ENCODE measurements at regions not wholly inside any gene's neighbourhood (a gene's known extent, or its start where the extent isn't known, plus 50 kb on each side); places are given as distances from the start of the nearest gene placed in this dataset.
"Not testable (repeated sequence)": the region's sequence is repeated elsewhere in the genome, so short reads cannot be mapped to it uniquely, and the experiment has no call there.

DNA sequence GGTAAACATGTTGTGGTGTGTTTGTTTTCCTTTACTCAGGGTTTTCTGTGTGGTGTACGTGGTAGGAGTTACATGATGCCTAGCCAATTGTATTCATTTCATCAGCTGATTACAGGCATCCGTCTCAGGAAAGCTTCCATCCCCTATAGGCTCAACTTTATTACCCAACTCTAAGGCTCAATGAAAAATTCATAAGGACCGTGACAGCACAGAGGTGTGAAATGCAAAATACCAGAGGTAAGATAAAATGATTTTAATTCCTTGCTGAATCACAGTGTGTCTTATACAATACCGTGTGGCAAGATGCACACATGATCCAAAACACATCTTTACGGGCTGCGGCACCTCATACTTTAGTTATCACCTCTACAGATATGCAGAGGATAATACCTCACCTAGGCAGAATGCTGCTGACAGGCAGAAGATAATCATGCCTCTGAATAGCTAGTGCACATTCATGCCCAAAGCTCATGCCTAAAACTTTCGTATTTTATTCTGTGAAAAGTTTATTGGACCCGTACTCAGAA, 87.2 kb upstream of the DIO2 start (continued):
- TF ChIP-seq, protein P1, sequence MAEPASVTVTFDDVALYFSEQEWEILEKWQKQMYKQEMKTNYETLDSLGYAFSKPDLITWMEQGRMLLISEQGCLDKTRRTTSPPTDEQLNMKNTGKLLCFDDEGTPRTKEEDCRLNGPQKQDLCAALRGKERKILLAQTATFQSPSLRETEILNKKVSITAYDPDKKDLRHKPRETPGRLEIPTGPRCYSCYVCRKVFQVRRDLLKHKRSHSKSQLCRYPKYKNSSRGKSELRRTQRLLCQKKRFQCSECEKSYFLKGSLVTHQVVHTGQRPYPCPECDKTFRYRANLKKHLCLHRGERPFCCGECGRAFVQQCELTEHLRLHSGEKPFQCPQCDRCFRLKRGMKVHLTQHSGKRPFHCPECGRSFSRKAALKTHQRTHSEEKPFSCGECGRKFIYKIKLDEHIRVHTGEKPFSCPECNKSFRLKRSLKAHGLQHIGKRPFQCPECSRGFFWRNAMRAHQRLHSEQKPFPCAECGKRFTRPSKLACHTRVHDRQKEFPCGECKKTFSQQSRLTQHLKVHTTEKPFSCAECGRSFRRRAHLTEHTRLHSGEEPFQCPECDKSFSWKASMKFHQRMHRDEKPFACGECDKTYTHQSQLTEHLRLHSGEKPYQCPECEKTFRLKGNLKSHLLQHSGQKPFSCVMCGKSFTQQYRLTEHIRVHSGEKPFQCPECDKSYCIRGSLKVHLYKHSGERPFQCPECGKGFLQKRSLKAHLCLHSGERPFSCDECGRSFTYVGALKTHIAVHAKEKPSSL (CRISPR knock-in tag; conservative IDR thresholded peaks at IDR 0.05): no peak

DNA sequence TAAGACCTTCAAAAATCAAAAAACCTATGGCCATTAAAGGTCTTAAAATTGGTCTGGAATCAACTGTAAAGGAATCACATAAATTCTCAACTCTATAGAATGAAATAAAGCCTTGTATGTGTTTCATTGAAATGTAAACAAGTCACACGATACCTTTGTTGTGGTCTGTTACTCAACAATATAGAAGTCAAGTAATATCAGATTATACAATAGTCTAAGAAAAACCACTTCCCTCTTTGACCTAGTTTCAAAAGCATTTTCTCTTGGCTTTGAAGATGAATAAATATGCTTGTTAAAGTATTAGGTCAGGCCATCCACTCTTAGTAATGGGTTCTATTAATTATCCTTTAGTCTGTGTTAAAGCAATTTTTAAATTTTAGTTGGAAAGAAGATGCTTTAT, 79.8 kb upstream of the DIO2 start:
- DNase-seq (ENCODE audit: low spot score) (no peak), ATAC-seq (no peak)
- TF ChIP-seq, protein P1 (CRISPR knock-in tag; conservative IDR thresholded peaks at IDR 0.05): no peak
- TF ChIP-seq, protein P2, sequence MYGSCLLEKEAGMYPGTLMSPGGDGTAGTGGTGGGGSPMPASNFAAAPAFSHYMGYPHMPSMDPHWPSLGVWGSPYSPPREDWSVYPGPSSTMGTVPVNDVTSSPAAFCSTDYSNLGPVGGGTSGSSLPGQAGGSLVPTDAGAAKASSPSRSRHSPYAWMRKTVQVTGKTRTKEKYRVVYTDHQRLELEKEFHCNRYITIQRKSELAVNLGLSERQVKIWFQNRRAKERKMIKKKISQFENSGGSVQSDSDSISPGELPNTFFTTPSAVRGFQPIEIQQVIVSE (CRISPR knock-in tag; IDR thresholded peaks at IDR 0.05; ENCODE audit: borderline replicate concordance): no peak
- no peak for TF ChIP-seq ZNF671 (CRISPR knock-in tag; IDR thresholded peaks at IDR 0.05)
- TF ChIP-seq SP1 (CRISPR knock-in tag; conservative IDR thresholded peaks at IDR 0.05): no peak
- TF ChIP-seq, protein P3, sequence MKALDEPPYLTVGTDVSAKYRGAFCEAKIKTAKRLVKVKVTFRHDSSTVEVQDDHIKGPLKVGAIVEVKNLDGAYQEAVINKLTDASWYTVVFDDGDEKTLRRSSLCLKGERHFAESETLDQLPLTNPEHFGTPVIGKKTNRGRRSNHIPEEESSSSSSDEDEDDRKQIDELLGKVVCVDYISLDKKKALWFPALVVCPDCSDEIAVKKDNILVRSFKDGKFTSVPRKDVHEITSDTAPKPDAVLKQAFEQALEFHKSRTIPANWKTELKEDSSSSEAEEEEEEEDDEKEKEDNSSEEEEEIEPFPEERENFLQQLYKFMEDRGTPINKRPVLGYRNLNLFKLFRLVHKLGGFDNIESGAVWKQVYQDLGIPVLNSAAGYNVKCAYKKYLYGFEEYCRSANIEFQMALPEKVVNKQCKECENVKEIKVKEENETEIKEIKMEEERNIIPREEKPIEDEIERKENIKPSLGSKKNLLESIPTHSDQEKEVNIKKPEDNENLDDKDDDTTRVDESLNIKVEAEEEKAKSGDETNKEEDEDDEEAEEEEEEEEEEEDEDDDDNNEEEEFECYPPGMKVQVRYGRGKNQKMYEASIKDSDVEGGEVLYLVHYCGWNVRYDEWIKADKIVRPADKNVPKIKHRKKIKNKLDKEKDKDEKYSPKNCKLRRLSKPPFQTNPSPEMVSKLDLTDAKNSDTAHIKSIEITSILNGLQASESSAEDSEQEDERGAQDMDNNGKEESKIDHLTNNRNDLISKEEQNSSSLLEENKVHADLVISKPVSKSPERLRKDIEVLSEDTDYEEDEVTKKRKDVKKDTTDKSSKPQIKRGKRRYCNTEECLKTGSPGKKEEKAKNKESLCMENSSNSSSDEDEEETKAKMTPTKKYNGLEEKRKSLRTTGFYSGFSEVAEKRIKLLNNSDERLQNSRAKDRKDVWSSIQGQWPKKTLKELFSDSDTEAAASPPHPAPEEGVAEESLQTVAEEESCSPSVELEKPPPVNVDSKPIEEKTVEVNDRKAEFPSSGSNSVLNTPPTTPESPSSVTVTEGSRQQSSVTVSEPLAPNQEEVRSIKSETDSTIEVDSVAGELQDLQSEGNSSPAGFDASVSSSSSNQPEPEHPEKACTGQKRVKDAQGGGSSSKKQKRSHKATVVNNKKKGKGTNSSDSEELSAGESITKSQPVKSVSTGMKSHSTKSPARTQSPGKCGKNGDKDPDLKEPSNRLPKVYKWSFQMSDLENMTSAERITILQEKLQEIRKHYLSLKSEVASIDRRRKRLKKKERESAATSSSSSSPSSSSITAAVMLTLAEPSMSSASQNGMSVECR (CRISPR knock-in tag; IDR thresholded peaks at IDR 0.05; ENCODE audit: borderline replicate concordance): no peak
- no peak for TF ChIP-seq NR1H2 (CRISPR knock-in tag; IDR thresholded peaks at IDR 0.05)
- TF ChIP-seq, protein P4, sequence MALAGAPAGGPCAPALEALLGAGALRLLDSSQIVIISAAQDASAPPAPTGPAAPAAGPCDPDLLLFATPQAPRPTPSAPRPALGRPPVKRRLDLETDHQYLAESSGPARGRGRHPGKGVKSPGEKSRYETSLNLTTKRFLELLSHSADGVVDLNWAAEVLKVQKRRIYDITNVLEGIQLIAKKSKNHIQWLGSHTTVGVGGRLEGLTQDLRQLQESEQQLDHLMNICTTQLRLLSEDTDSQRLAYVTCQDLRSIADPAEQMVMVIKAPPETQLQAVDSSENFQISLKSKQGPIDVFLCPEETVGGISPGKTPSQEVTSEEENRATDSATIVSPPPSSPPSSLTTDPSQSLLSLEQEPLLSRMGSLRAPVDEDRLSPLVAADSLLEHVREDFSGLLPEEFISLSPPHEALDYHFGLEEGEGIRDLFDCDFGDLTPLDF (CRISPR knock-in tag; IDR thresholded peaks at IDR 0.05): no peak
- TF ChIP-seq, protein P5, sequence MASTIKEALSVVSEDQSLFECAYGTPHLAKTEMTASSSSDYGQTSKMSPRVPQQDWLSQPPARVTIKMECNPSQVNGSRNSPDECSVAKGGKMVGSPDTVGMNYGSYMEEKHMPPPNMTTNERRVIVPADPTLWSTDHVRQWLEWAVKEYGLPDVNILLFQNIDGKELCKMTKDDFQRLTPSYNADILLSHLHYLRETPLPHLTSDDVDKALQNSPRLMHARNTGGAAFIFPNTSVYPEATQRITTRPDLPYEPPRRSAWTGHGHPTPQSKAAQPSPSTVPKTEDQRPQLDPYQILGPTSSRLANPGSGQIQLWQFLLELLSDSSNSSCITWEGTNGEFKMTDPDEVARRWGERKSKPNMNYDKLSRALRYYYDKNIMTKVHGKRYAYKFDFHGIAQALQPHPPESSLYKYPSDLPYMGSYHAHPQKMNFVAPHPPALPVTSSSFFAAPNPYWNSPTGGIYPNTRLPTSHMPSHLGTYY (CRISPR knock-in tag; IDR thresholded peaks at IDR 0.05): no peak
- TF ChIP-seq ATF1 (CRISPR knock-in tag; IDR thresholded peaks at IDR 0.05): no peak
- no peaks in the 10 kb centered on the region; the same call in 1 of the 2 replicates for H3K27me3 Mint-ChIP-seq (ENCODE audit: low read depth)
- H3K9me3 Mint-ChIP-seq: peaks cover 39% of the 10 kb centered on the region
- no peak overlapping the region for H3K27ac Mint-ChIP-seq
- peaks cover 4% of the 10 kb centered on the region for H3K36me3 Mint-ChIP-seq
- no peaks in the 10 kb centered on the region for H3K4me1 Mint-ChIP-seq
- H3K4me3 Mint-ChIP-seq: no peak overlapping the region
- ChIA-PET POLR2A (no interaction called here), CTCF (no interaction called here)

DNA sequence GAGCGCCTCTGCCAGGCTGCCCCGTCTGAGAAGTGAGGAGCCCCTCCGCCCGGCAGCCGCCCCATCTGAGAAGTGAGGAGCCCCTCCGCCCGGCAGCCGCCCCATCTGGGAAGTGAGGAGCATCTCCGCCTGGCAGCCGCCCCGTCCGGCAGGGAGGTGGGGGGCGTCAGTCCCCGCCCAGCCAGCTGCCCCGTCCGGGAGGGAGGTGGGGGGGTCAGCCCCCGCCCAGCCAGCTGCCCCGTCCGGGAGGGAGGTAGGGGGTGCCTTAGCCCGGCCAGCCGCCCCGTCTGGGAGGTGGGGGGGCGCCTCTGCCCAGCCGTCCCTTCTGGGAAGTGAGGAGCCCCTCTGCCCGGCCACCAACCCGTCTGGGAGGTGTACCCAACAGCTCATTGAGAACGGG, 75.4 kb upstream of the DIO2 start:
- CTCF ChIA-PET; H3K27ac Mint-ChIP-seq; H3K4me1 Mint-ChIP-seq; ATAC-seq; DNase-seq (ENCODE audit: low spot score); H3K27me3 Mint-ChIP-seq (ENCODE audit: low read depth); POLR2A ChIA-PET; H3K4me3 Mint-ChIP-seq: not testable (repeated sequence)
- Mint-ChIP-seq H3K9me3 (peaks cover 43% of the 10 kb centered on the region), H3K36me3 (peaks cover 15% of the 10 kb centered on the region)
